ENCODE measurements at regions not wholly inside any gene's neighbourhood (a gene's known extent, or its start where the extent isn't known, plus 50 kb on each side); places are given as distances from the start of the nearest gene placed in this dataset.
"Not testable (repeated sequence)": the region's sequence is repeated elsewhere in the genome, so short reads cannot be mapped to it uniquely, and the experiment has no call there.

- H3K4me3 Mint-ChIP-seq = peak overlapping the region; percentile 12
- not testable (repeated sequence) for H3K27ac Mint-ChIP-seq (ENCODE audit: unreplicated experiment); H3K36me3 Mint-ChIP-seq (ENCODE audit: low read depth); H3K9me3 Mint-ChIP-seq; H3K27me3 Mint-ChIP-seq (ENCODE audit: low read depth)
- H3K4me1 Mint-ChIP-seq = peaks cover 20% of the 10 kb centered on the region
- DNase-seq (ENCODE audit: low read depth, low spot score) = peak; percentile 5
- peak; percentile 22 for TF ChIP-seq CTCF (conservative IDR thresholded peaks at IDR 0.05)
Measured at GRCh38 chr15:28789401-28790114, 58.9 kb downstream of the GOLGA6L7 start.

DNA sequence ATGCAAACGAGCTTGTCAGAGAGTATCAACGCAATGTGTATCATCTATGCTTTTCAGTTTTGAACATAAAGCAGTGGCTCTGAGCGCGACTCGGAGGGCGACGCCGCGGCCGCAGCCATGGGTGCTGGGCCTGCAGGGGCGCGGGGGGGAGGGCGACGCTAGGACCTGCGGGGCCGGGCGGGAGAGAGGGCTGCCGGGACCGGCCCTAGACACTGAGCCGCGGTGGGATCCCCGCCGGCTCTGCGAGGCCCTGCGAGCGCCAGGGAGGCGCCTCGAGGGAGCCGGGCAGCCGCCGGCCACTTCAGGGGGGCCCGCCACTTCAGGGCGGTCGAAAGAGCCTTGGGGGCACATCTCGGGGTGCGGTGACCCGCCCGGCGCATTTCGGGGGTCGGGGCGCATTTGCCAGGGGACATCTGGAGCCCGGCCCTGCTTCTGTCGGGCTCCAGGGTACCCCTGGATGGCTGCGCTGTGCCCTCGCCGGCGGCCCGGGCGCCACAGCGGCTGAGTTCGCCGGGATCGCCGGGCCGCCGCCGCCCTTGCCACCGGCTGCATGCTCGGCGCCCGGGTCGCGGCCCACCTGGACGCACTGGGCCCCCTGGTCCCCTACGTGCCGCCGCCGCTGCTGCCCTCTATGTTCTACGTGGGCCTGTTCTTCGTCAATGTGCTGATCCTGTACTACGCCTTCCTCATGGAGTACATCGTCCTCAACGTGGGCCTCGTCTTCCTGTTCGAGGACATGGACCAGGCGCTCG is 59.6 kb downstream of the GOLGA6L7 start:
- not testable (repeated sequence) for DNase-seq (ENCODE audit: low read depth, low spot score); H3K4me3 Mint-ChIP-seq; H3K27me3 Mint-ChIP-seq (ENCODE audit: low read depth); H3K9me3 Mint-ChIP-seq; H3K36me3 Mint-ChIP-seq (ENCODE audit: low read depth); H3K27ac Mint-ChIP-seq (ENCODE audit: unreplicated experiment)
- peaks cover 20% of the 10 kb centered on the region for H3K4me1 Mint-ChIP-seq

DNA sequence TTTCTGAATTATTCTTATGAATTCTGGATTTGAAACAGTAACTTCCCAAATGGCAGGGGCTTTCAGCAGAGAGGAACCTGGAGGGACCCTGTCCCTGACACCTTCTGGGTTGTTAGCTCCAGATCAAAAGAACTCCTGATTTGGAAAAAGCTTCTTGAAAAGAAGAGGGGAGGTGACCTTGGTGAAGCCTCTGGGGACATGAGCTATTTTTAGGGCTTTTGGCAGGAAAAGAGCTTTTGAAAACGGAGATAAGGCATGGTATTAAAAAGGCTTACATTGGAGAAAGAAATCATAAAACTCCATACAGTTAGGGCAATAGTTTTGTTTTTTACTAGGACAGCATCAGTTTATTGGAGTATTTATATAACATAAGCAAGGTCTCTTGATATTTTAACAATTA is 60.3 kb downstream of the GOLGA6L7 start:
- not testable (repeated sequence) for H3K36me3 Mint-ChIP-seq (ENCODE audit: low read depth); H3K4me3 Mint-ChIP-seq

GRCh38 chr15:28786521-28786920 is 61.9 kb downstream of the GOLGA6L7 start:
- Mint-ChIP-seq H3K4me1 (peaks cover 20% of the 10 kb centered on the region), H3K27ac (ENCODE audit: unreplicated experiment) (no peak overlapping the region), H3K27me3 (ENCODE audit: low read depth) (no peaks in the 10 kb centered on the region), H3K4me3 (no peak overlapping the region), H3K36me3 (ENCODE audit: low read depth) (no peaks in the 10 kb centered on the region), H3K9me3 (no peaks in the 10 kb centered on the region)
- no peak for TF ChIP-seq CTCF (conservative IDR thresholded peaks at IDR 0.05)
- no peak for DNase-seq (ENCODE audit: low read depth, low spot score)

More for the DNA sequence above, 60.3 kb downstream of the GOLGA6L7 start:
- not testable (repeated sequence) for H3K27ac Mint-ChIP-seq (ENCODE audit: unreplicated experiment); DNase-seq (ENCODE audit: low read depth, low spot score); H3K27me3 Mint-ChIP-seq (ENCODE audit: low read depth); H3K9me3 Mint-ChIP-seq
- H3K4me1 Mint-ChIP-seq = peaks cover 20% of the 10 kb centered on the region

- not testable (repeated sequence) for DNase-seq (ENCODE audit: low read depth, low spot score); H3K4me3 Mint-ChIP-seq; H3K27me3 Mint-ChIP-seq (ENCODE audit: low read depth); H3K36me3 Mint-ChIP-seq (ENCODE audit: low read depth); H3K9me3 Mint-ChIP-seq; H3K27ac Mint-ChIP-seq (ENCODE audit: unreplicated experiment)
- H3K4me1 Mint-ChIP-seq = peaks cover 15% of the 10 kb centered on the region
Measured at GRCh38 chr15:28784347-28785163, 63.9 kb downstream of the GOLGA6L7 start.

GRCh38 chr15:28783873-28784272 is 64.6 kb downstream of the GOLGA6L7 start:
- Mint-ChIP-seq H3K9me3 (no peaks in the 10 kb centered on the region), H3K27ac (ENCODE audit: unreplicated experiment) (no peak overlapping the region), H3K27me3 (ENCODE audit: low read depth) (no peaks in the 10 kb centered on the region), H3K4me3 (no peak overlapping the region), H3K4me1 (peaks cover 15% of the 10 kb centered on the region), H3K36me3 (ENCODE audit: low read depth) (no peaks in the 10 kb centered on the region)
- no peak for DNase-seq (ENCODE audit: low read depth, low spot score)
- no peak for TF ChIP-seq CTCF (conservative IDR thresholded peaks at IDR 0.05)
